ENCODE measurements at regions not wholly inside any gene's neighbourhood (a gene's known extent, or its start where the extent isn't known, plus 50 kb on each side); places are given as distances from the start of the nearest gene placed in this dataset.
"Not testable (repeated sequence)": the region's sequence is repeated elsewhere in the genome, so short reads cannot be mapped to it uniquely, and the experiment has no call there.

DNA sequence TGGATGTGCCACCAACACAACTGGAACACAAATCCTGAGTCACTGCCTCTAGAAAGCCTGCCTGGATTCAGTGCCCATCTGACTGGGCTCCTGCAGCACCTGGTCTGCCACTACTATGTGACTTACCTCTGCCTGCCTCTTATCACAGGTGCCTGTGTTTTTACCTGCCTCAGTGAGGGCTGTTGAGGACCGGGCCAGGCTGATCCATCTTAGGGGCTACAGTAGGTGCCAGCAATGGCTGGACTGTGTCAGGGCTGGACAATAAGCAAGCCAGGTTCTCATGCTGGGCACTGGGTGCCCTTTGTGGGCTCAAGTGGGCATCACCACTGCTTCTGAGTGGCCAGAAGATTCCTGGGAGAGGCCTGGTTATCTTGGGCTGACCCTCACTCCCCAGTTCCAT lies 948.6 kb upstream of the TPTE start:
- H3K9me3 Mint-ChIP-seq; H3K4me3 Mint-ChIP-seq; H3K36me3 Mint-ChIP-seq; H3K27ac Mint-ChIP-seq; H3K27me3 Mint-ChIP-seq; POLR2A ChIA-PET; ATAC-seq (ENCODE audit: low read depth); DNase-seq; H3K4me1 Mint-ChIP-seq: not testable (repeated sequence)

DNA sequence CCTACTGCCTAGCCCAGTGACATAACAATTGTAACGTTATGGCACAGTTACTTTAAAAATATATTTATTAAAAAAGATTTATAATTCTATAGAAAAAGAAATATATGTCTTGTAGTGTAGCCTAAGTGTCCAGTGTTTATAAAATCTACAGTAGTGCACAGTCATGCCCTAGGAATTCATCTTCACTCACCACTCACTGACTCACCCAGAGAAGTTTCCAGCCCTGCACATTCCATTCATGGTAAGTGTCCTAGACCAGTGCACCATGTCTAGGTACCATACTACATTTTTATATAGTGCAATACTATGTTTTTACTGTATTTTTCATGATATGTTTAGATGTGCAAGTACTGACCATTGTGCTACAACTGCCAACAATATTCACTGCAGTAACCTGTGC lies 947.9 kb upstream of the TPTE start:
- ATAC-seq (ENCODE audit: low read depth); POLR2A ChIA-PET; DNase-seq; H3K9me3 Mint-ChIP-seq; H3K4me3 Mint-ChIP-seq; H3K4me1 Mint-ChIP-seq; H3K27me3 Mint-ChIP-seq; H3K36me3 Mint-ChIP-seq; H3K27ac Mint-ChIP-seq: not testable (repeated sequence)

DNA sequence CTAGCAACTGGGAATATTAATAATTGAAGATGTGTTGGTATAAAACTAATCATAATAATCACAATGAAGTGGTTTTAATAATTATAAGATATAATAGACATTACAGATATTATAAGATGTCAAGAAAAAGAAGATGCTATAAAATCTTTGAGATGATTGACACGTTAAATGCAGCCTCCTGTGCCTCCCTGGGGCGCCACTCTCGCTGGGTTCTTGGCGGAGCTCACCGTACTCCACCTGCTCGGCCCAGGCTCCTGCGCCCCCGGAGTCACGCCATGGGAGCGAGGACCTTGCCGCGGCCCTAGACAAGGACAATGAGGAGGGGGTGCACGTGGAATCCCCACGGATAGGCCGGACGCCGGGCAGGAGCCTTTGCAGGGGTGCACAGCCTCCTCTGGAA lies 942.1 kb upstream of the TPTE start:
- H3K27ac Mint-ChIP-seq; H3K27me3 Mint-ChIP-seq; H3K4me1 Mint-ChIP-seq; H3K9me3 Mint-ChIP-seq; H3K36me3 Mint-ChIP-seq; DNase-seq; POLR2A ChIA-PET; ATAC-seq (ENCODE audit: low read depth); H3K4me3 Mint-ChIP-seq: not testable (repeated sequence)

DNA sequence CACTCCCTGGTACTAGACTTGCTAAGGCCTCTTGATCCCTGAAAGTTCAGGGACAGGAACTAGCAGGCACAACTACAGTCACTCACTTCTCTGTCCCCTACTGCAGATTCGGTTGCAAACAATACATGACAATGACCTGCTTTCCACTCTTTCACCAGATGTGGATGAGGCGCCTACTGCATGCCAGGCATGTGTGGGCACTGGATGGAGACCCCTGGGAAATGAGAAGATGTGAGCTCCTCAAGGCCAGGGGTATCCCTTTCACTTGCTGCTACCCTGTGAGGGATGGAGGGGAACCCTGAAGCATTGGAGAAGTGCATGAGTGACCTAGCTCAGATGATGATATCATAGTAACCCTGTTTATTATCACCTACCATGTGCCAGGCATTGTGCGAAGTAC lies 933.4 kb upstream of the TPTE start:
- H3K4me3 Mint-ChIP-seq; H3K27me3 Mint-ChIP-seq; H3K4me1 Mint-ChIP-seq; H3K9me3 Mint-ChIP-seq; POLR2A ChIA-PET; ATAC-seq (ENCODE audit: low read depth); H3K27ac Mint-ChIP-seq; DNase-seq; H3K36me3 Mint-ChIP-seq: not testable (repeated sequence)

DNA sequence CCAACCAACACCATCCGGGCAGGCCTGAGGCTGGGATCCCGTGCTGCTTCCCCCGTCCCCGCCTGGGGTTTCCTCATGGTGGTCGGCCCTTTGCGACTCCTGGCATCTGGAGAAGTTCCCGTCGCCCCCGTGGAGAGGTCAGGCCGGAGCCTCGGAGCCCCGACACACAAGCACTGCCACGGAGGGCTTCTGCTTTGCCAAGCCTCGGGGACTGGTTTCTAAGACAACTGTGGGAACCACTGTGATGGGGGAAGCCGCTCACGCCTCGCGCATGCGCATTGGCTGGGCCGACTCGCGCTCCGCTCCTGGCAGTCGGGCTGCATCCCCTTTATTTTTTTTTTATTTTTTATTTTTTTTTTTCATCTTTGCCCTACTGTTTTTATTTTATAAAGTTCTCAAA lies 928.8 kb upstream of the TPTE start:
- H3K9me3 Mint-ChIP-seq; H3K4me1 Mint-ChIP-seq; H3K4me3 Mint-ChIP-seq; DNase-seq; POLR2A ChIA-PET; H3K27me3 Mint-ChIP-seq; H3K27ac Mint-ChIP-seq; ATAC-seq (ENCODE audit: low read depth); H3K36me3 Mint-ChIP-seq: not testable (repeated sequence)

DNA sequence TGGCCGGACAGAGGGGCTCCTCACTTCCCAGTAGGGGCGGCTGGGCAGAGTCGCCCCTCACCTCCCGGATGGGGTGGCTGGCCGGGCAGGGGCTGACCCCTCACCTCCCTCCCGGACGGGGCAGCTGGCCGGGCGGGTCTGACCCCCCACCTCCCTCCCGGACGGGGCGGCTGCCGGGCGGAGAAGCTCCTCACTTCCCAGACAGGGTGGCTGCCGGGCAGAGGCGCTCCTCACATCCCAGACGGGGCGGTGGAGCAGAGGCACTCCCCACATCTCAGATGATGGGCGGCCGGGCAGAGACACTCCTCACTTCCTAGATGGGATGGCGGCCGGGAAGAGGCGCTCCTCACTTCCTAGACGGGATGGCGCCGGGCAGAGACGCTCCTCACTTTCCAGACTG lies 927.7 kb upstream of the TPTE start:
- H3K36me3 Mint-ChIP-seq, POLR2A ChIA-PET, H3K4me3 Mint-ChIP-seq: not testable (repeated sequence)

DNA sequence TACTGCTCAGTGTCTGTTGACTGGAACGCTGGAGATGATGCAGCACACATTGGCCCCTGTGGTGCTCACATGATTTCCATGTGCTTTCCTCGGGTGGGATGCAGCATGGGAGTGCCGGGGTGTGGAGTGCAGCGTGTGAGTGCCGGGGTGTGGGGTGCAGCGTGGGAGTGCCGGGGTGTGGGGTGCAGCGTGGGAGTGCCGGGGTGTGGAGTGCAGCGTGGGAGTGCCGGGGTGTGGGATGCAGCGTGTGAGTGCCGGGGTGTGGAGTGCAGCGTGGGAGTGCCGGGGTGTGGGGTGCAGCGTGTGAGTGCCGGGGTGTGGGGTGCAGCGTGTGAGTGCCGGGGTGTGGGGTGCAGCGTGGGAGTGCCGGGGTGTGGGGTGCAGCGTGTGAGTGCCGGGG lies 907.4 kb upstream of the TPTE start:
- H3K27ac Mint-ChIP-seq; H3K36me3 Mint-ChIP-seq; H3K4me1 Mint-ChIP-seq; H3K4me3 Mint-ChIP-seq; H3K9me3 Mint-ChIP-seq; POLR2A ChIA-PET; ATAC-seq (ENCODE audit: low read depth); H3K27me3 Mint-ChIP-seq; DNase-seq: not testable (repeated sequence)

More for the DNA sequence above, 927.7 kb upstream of the TPTE start:
- H3K27me3 Mint-ChIP-seq; H3K4me1 Mint-ChIP-seq; H3K9me3 Mint-ChIP-seq; ATAC-seq (ENCODE audit: low read depth); H3K27ac Mint-ChIP-seq; DNase-seq: not testable (repeated sequence)

DNA sequence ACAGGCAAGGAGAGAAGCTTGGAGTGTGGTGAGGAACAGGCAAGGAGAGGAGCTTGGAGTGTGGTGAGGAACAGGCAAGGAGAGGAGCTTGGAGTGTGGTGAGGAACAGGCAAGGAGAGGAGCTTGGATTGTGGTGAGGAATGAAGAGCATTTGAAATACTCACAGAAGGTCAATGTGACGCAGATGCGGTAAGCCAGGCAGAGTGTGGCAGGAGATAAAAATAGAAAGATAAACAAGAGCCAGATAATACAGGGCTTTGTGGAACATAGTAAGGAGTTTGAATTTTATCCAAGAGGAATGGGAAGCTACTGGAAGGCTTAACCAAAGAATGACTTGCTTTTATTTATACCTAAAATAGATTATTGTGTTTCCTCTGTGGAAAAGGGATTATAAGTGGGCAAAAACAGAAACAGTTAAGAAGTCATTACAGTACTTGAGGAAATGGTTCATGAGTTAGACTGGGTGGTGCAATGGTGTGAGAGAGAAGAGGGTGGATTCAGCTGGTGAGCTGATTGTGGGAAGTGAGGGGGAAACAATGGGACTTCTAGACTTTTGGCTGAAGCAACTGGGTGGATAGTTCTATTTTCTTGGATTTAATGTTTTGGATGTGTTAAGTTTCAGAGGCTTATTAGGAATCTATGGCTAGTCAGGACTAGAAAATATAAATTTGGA lies 900.1 kb upstream of the TPTE start:
- H3K9me3 Mint-ChIP-seq; ATAC-seq (ENCODE audit: low read depth): not testable (repeated sequence)

DNA sequence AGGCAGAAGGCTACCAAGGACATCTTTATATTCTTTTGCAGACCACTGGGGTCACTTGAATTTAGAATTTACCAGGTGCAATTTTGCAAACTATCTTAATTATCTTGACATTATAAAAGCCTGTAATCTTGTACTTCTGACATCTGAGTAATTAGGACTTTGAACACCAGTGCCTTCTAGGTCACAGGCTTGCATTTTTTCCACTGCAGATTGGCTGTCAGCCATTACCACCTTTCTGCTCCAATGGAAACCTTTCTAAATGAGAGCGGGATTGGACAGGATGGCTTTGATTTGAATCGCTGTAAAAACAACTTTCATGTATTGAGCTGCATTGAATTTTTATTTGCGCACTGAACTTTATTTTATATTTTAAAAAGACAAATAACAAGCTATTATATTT lies 893.3 kb upstream of the TPTE start:
- H3K27me3 Mint-ChIP-seq; ATAC-seq (ENCODE audit: low read depth); H3K9me3 Mint-ChIP-seq; H3K27ac Mint-ChIP-seq; H3K36me3 Mint-ChIP-seq; H3K4me3 Mint-ChIP-seq; H3K4me1 Mint-ChIP-seq; DNase-seq; POLR2A ChIA-PET: not testable (repeated sequence)

More for the DNA sequence above, 900.1 kb upstream of the TPTE start:
- POLR2A ChIA-PET, H3K4me1 Mint-ChIP-seq, H3K36me3 Mint-ChIP-seq, H3K4me3 Mint-ChIP-seq, DNase-seq, H3K27me3 Mint-ChIP-seq, H3K27ac Mint-ChIP-seq: not testable (repeated sequence)

DNA sequence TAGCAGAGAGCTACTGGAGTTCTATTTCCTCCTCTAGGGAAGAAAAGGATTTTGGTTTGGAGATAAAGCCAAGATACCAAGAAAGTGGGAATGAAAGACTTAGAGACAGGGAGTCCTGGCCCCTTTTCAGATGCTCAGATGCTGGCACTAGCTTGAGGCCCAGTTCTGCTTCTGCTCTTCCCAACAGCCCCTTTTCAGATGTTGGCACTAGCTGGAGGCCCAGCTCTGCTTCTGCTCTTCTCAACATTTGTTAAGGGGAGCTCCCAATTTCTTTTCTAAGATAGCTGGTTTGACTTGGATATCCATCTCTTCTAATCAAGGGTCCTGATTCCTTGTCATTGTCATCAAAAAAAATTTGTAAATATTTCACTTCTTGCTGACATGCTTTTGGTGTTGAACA lies 874.0 kb upstream of the TPTE start:
- H3K27me3 Mint-ChIP-seq; ATAC-seq (ENCODE audit: low read depth); H3K27ac Mint-ChIP-seq; POLR2A ChIA-PET; DNase-seq; H3K36me3 Mint-ChIP-seq; H3K4me3 Mint-ChIP-seq; H3K4me1 Mint-ChIP-seq: not testable (repeated sequence)
- H3K9me3 Mint-ChIP-seq, result peaks cover 16% of the 10 kb centered on the region

DNA sequence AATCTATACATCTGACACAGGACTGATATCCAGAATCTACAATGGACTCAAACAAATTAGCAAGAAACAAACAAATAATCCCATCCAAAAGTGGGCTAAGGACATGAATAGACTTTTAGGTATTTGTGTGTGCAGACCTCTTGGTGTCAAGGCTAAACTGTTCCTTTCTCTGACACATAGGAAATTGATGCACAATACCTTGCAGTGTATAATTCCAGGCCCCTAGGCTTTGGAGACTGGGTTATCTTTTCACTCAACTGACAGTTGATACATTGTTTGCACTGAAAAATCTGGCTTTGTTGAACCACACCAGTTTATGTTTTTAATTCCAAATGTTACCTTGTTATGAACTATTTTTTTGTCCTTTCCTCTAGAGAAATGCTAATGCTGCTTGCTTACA lies 873.1 kb upstream of the TPTE start:
- DNase-seq; H3K36me3 Mint-ChIP-seq; POLR2A ChIA-PET; H3K4me3 Mint-ChIP-seq; H3K4me1 Mint-ChIP-seq; H3K27me3 Mint-ChIP-seq; ATAC-seq (ENCODE audit: low read depth); H3K27ac Mint-ChIP-seq: not testable (repeated sequence)
- H3K9me3 Mint-ChIP-seq, result peaks cover 19% of the 10 kb centered on the region

DNA sequence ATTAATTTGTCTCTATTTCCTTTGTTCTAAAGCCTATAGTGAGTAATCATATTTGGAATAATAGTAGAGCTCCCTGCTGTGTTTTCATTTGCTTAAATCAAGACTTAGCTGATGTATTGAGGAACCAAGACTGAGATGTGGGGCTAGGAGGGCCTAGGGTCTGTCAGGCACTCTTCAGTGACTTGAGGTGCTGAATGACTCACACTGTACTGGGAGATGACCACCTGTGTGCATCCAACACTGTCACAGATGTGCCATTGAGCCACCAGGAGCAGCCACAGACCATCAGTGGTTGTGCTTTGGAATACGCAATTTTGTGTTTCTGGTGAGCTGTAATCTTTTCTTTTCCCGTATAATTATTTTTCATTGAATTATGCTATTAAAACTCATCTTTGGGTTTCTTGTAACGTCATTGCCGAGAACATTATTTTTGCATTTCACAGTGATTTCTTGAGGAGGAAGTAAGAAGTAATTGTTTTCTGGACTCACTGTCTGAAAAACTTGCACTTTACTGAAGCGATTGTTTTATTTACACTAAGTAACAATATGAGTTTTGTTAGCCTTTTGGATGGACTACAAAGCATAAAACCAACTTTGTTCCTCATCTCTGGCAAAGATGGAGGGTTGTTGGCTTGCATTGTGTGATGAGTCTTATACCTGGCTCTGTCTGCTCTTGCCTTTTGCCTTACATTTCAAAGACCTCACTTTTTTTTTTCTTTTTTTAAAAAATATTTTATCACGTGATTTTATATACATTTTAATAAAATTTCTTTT lies 872.2 kb upstream of the TPTE start:
- POLR2A ChIA-PET; H3K4me3 Mint-ChIP-seq; DNase-seq; H3K36me3 Mint-ChIP-seq; H3K4me1 Mint-ChIP-seq; ATAC-seq (ENCODE audit: low read depth); H3K27me3 Mint-ChIP-seq; H3K27ac Mint-ChIP-seq: not testable (repeated sequence)
- peaks cover 19% of the 10 kb centered on the region for H3K9me3 Mint-ChIP-seq

DNA sequence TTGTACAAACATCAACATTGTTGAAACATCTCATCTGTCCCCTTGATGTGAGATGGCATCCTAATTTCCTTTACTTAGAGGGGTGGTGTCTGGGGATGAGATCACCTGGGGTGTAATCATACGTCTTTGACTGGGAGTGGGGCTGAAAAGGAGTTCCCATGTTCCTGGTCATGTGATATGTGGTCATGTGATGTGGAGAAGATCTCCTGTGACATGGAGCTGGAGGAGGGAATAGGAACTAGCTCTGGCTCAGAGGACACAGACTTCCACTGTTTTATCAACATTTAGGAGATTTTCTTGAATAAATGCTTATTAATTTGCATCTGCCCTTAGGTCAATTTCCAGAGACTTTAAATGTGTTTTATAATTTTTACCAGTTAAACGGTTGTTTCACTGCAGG lies 868.6 kb upstream of the TPTE start:
- DNase-seq; H3K4me1 Mint-ChIP-seq; ATAC-seq (ENCODE audit: low read depth); H3K27me3 Mint-ChIP-seq; POLR2A ChIA-PET; H3K27ac Mint-ChIP-seq; H3K36me3 Mint-ChIP-seq; H3K4me3 Mint-ChIP-seq: not testable (repeated sequence)
- H3K9me3 Mint-ChIP-seq, result peaks cover 26% of the 10 kb centered on the region

DNA sequence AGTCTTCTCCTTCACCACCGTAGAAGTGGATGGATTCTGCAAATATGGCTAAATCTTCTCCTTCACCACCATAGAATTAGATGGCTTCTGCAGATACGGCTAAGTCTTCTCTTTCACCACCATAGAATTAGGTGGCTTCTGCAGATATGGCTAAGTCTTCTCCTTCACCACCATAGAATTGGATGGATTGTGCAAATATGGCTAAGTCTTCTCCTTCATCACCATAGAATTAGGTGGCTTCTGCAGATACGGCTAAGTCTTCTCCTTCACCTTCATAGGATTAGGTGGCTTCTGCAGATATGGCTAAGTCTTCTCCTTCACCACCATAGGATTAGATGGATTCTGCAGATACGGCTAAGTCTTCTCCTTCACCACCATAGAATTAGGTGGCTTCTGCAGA lies 866.2 kb upstream of the TPTE start:
- H3K4me1 Mint-ChIP-seq; POLR2A ChIA-PET; DNase-seq; ATAC-seq (ENCODE audit: low read depth); H3K27me3 Mint-ChIP-seq; H3K36me3 Mint-ChIP-seq; H3K27ac Mint-ChIP-seq; H3K4me3 Mint-ChIP-seq: not testable (repeated sequence)
- H3K9me3 Mint-ChIP-seq, result peaks cover 21% of the 10 kb centered on the region
